SK-N-SH treated with all-trans-retinoic acid at 6 μM for 48 hours (cell line): ENCODE measurements at regions not wholly inside any gene's neighbourhood (a gene's known extent, or its start where the extent isn't known, plus 50 kb on each side); places are given as distances from the start of the nearest gene placed in this dataset.

Experiments
- ATAC-seq: fragments of 200-7000 bp; cut with Tn5 transposase; 3 replicates; pipeline ENCODE4 v1.9.1; 2020; ENCODE audit warnings: mild to moderate bottlenecking, moderate library complexity
- ARNTL ChIP-seq: fragments of 450-650 bp; formaldehyde crosslinking; IDR thresholded peaks from 2 replicates; pipeline ENCODE4 v1.5.0; 2020; ENCODE audit warnings: low read depth, mild to moderate bottlenecking, moderate library complexity, borderline replicate concordance
- CSDC2 ChIP-seq: fragments of 250-450 bp; sonication (Bioruptor Pico); IDR thresholded peaks from 2 replicates; pipeline ENCODE4 v1.5.0; 2020; ENCODE audit warnings: mild to moderate bottlenecking, moderate library complexity
- ESRRG ChIP-seq: fragments of 250-450 bp; sonication (Bioruptor Pico); IDR thresholded peaks from 2 replicates; pipeline ENCODE4 v1.6.1; 2021; ENCODE audit warnings: mild to moderate bottlenecking
- GLIS3 ChIP-seq: fragments of 250-450 bp; sonication (Bioruptor Pico); IDR thresholded peaks from 2 replicates; pipeline ENCODE4 v1.5.0; 2020; ENCODE audit warnings: mild to moderate bottlenecking, moderate library complexity
- ISL1 ChIP-seq: fragments of 250-450 bp; sonication (Bioruptor Pico); IDR thresholded peaks from 2 replicates; pipeline ENCODE4 v2.1.2; 2022; ENCODE audit warnings: mild to moderate bottlenecking, moderate library complexity
- OSR1 ChIP-seq: fragments of 250-450 bp; sonication (Bioruptor Pico); IDR thresholded peaks from 2 replicates; pipeline ENCODE4 v1.8.0; 2022; ENCODE audit warnings: moderate library complexity, mild to moderate bottlenecking, inconsistent platforms
- PPARA ChIP-seq: fragments of 250-450 bp; sonication (Bioruptor Pico); IDR thresholded peaks from 2 replicates; pipeline ENCODE4 v1.5.0; 2020; ENCODE audit warnings: mild to moderate bottlenecking, borderline replicate concordance
- RARB ChIP-seq: fragments of 250-450 bp; sonication (Bioruptor Pico); IDR thresholded peaks from 2 replicates; pipeline ENCODE4 v1.8.0; 2021; ENCODE audit warnings: mild to moderate bottlenecking, moderate library complexity
- SNAI2 ChIP-seq: fragments of 250-450 bp; sonication (Bioruptor Pico); IDR thresholded peaks from 2 replicates; pipeline ENCODE4 v1.5.0; 2020; ENCODE audit warnings: mild to moderate bottlenecking, moderate library complexity
- TCF4 ChIP-seq: fragments of 250-450 bp; sonication (Bioruptor Pico); IDR thresholded peaks from 2 replicates; pipeline ENCODE4 v1.8.0; 2021; ENCODE audit warnings: mild to moderate bottlenecking, moderate library complexity, borderline replicate concordance
- TOX ChIP-seq: fragments of 250-450 bp; sonication (Bioruptor Pico); IDR thresholded peaks from 2 replicates; pipeline ENCODE4 v1.8.0; 2021; ENCODE audit warnings: mild to moderate bottlenecking, moderate library complexity, borderline replicate concordance
- ZC3H10 ChIP-seq: fragments of 250-450 bp; sonication (Bioruptor Pico); IDR thresholded peaks from 2 replicates; pipeline ENCODE4 v1.5.1; 2021; ENCODE audit warnings: mild to moderate bottlenecking, moderate library complexity
- ZFP3 ChIP-seq: fragments of 250-450 bp; sonication (Bioruptor Pico); IDR thresholded peaks from 2 replicates; pipeline ENCODE4 v1.5.0; 2020; ENCODE audit warnings: mild to moderate bottlenecking, moderate library complexity
- ZNF565 ChIP-seq: fragments of 450-650 bp; formaldehyde crosslinking; conservative IDR thresholded peaks from 2 replicates; pipeline ENCODE4 v1.5.0; 2020; ENCODE audit warnings: low read depth, mild to moderate bottlenecking, moderate library complexity
- ZNF8 ChIP-seq: fragments of 450-650 bp; formaldehyde crosslinking; IDR thresholded peaks from 2 replicates; pipeline ENCODE4 v1.5.0; 2020; ENCODE audit warnings: mild to moderate bottlenecking, moderate library complexity
- TF ChIP-seq, protein P1 (sequence below): fragments of 250-450 bp; sonication (Bioruptor Pico); IDR thresholded peaks from 2 replicates; pipeline ENCODE4 v1.8.0; 2021; ENCODE audit warnings: low read depth, mild to moderate bottlenecking, moderate library complexity, borderline replicate concordance
- TF ChIP-seq, protein P2 (sequence below): fragments of 250-450 bp; sonication (Bioruptor Pico); IDR thresholded peaks from 2 replicates; pipeline ENCODE4 v1.5.0; 2020; ENCODE audit warnings: mild to moderate bottlenecking, moderate library complexity
- TF ChIP-seq, protein P3 (sequence below): fragments of 250-450 bp; sonication (Bioruptor Pico); IDR thresholded peaks from 2 replicates; pipeline ENCODE4 v1.5.1; 2021; ENCODE audit warnings: mild to moderate bottlenecking, moderate library complexity
- TF ChIP-seq, protein P4 (sequence below): fragments of 250-450 bp; sonication (Bioruptor Pico); IDR thresholded peaks from 2 replicates; pipeline ENCODE4 v1.8.0; 2020; ENCODE audit warnings: mild to moderate bottlenecking, moderate library complexity, borderline replicate concordance

DNA sequence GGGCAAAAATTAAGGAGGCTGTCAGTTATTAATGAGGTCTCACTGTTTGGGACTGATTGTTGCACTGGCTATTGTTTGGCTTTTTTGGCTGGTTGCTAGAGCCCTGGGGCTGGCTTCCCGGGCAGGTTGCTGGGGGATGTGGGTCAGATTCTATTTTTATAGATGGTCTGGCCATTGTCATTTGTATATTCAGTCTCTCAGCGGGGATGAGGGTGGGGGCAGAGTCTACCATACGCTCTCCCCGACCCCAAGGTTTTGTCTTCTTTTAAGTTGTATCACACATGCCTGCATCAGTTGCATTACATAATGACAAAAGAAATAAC lies 84.3 kb upstream of the GRB10 start:
- ATAC-seq = no peak
- TF ChIP-seq TOX (CRISPR knock-in tag) (no peak), ZC3H10 (CRISPR knock-in tag) (no peak), ARNTL (CRISPR knock-in tag) (no peak), ESRRG (no peak), CSDC2 (CRISPR knock-in tag) (no peak), OSR1 (CRISPR knock-in tag) (no peak), RARB (CRISPR knock-in tag) (no peak), SNAI2 (CRISPR knock-in tag) (no peak), ZNF8 (no peak)
- TF ChIP-seq, protein P1, sequence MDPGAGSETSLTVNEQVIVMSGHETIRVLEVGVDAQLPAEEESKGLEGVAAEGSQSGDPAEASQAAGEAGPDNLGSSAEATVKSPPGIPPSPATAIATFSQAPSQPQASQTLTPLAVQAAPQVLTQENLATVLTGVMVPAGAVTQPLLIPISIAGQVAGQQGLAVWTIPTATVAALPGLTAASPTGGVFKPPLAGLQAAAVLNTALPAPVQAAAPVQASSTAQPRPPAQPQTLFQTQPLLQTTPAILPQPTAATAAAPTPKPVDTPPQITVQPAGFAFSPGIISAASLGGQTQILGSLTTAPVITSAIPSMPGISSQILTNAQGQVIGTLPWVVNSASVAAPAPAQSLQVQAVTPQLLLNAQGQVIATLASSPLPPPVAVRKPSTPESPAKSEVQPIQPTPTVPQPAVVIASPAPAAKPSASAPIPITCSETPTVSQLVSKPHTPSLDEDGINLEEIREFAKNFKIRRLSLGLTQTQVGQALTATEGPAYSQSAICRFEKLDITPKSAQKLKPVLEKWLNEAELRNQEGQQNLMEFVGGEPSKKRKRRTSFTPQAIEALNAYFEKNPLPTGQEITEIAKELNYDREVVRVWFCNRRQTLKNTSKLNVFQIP (CRISPR knock-in tag) = no peak
- TF ChIP-seq, protein P2, sequence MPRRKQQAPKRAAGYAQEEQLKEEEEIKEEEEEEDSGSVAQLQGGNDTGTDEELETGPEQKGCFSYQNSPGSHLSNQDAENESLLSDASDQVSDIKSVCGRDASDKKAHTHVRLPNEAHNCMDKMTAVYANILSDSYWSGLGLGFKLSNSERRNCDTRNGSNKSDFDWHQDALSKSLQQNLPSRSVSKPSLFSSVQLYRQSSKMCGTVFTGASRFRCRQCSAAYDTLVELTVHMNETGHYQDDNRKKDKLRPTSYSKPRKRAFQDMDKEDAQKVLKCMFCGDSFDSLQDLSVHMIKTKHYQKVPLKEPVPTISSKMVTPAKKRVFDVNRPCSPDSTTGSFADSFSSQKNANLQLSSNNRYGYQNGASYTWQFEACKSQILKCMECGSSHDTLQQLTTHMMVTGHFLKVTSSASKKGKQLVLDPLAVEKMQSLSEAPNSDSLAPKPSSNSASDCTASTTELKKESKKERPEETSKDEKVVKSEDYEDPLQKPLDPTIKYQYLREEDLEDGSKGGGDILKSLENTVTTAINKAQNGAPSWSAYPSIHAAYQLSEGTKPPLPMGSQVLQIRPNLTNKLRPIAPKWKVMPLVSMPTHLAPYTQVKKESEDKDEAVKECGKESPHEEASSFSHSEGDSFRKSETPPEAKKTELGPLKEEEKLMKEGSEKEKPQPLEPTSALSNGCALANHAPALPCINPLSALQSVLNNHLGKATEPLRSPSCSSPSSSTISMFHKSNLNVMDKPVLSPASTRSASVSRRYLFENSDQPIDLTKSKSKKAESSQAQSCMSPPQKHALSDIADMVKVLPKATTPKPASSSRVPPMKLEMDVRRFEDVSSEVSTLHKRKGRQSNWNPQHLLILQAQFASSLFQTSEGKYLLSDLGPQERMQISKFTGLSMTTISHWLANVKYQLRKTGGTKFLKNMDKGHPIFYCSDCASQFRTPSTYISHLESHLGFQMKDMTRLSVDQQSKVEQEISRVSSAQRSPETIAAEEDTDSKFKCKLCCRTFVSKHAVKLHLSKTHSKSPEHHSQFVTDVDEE (CRISPR knock-in tag) = no peak
- TF ChIP-seq, protein P3, sequence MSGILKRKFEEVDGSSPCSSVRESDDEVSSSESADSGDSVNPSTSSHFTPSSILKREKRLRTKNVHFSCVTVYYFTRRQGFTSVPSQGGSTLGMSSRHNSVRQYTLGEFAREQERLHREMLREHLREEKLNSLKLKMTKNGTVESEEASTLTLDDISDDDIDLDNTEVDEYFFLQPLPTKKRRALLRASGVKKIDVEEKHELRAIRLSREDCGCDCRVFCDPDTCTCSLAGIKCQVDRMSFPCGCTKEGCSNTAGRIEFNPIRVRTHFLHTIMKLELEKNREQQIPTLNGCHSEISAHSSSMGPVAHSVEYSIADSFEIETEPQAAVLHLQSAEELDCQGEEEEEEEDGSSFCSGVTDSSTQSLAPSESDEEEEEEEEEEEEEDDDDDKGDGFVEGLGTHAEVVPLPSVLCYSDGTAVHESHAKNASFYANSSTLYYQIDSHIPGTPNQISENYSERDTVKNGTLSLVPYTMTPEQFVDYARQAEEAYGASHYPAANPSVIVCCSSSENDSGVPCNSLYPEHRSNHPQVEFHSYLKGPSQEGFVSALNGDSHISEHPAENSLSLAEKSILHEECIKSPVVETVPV (CRISPR knock-in tag) = no peak
- TF ChIP-seq, protein P4, sequence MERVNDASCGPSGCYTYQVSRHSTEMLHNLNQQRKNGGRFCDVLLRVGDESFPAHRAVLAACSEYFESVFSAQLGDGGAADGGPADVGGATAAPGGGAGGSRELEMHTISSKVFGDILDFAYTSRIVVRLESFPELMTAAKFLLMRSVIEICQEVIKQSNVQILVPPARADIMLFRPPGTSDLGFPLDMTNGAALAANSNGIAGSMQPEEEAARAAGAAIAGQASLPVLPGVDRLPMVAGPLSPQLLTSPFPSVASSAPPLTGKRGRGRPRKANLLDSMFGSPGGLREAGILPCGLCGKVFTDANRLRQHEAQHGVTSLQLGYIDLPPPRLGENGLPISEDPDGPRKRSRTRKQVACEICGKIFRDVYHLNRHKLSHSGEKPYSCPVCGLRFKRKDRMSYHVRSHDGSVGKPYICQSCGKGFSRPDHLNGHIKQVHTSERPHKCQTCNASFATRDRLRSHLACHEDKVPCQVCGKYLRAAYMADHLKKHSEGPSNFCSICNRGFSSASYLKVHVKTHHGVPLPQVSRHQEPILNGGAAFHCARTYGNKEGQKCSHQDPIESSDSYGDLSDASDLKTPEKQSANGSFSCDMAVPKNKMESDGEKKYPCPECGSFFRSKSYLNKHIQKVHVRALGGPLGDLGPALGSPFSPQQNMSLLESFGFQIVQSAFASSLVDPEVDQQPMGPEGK (CRISPR knock-in tag) = no peak

DNA sequence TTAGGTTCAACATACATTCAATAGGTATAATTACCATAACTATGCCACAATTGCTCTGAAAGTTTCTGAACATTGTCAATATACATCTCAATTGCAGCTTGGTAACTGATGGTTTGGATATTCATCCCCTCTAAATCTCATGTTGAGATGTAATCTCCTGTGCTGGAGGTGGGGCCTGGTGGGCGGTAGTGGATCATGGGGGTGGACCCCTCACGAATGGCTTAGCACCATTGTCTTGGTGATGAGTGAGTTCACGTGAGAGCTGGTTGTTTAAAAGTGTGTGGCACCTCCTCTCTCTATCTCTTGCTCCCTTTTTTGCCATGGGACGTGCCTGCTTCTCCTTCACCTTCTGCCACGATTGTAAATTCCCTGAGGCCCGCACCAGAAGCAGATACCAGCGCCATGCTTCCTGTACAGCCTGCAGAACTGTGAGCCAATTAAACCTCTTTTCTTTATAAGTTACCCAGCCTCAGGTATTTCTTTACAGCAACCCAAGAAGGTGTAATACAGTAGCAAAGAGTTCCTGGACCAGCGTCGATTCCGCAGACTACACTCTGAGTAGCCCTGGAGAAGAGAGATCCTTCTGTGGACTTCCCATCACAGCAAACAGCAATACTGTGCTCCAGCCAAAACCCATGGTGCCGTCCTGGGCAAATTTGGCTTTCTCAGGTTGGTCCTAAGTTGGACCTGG lies 83.8 kb upstream of the GRB10 start:
- no peak for ATAC-seq

More for the DNA sequence above, 83.8 kb upstream of the GRB10 start:
- TF ChIP-seq ISL1 (CRISPR knock-in tag) (no peak), ZNF8 (no peak), CSDC2 (CRISPR knock-in tag) (no peak), PPARA (CRISPR knock-in tag) (no peak), ZNF565 (CRISPR knock-in tag) (no peak), ARNTL (CRISPR knock-in tag) (no peak), ZFP3 (CRISPR knock-in tag) (no peak), TCF4 (CRISPR knock-in tag) (no peak), GLIS3 (CRISPR knock-in tag) (no peak)
- TF ChIP-seq, protein P4 (CRISPR knock-in tag) = no peak
- TF ChIP-seq, protein P3 (CRISPR knock-in tag) = no peak
- TF ChIP-seq, protein P2 (CRISPR knock-in tag) = no peak
